OCI-LY1 (cell line): ENCODE measurements at regions not wholly inside any gene's neighbourhood (a gene's known extent, or its start where the extent isn't known, plus 50 kb on each side); places are given as distances from the start of the nearest gene placed in this dataset.

Source experiments
- H2AFZ ChIP-seq: fragments of 200-600 bp; sonication (generic), shearing (Covaris generic); 2 replicates; pipeline ENCODE4 v1.6.0; 2014; ENCODE audit warnings: antibody characterized with exemption, mild to moderate bottlenecking, low read length
- H3F3A ChIP-seq: fragments of 200-600 bp; sonication (generic), shearing (Covaris generic); 2 replicates; pipeline ENCODE4 v1.6.0; 2014; ENCODE audit warnings: mild to moderate bottlenecking, antibody characterized with exemption, low read length, moderate library complexity; ENCODE audit not compliant: insufficient read depth
- H3K27ac ChIP-seq: fragments of 200-600 bp; sonication (generic); 2 replicates; pipeline ENCODE4 v1.5.1; 2014; ENCODE audit warnings: low read length, mixed run types, mild to moderate bottlenecking, low read depth; ENCODE audit not compliant: poor library complexity, severe bottlenecking
- H3K27me3 ChIP-seq: fragments of 200-600 bp; sonication (generic); 2 replicates; pipeline ENCODE4 v1.6.0; 2014; ENCODE audit warnings: antibody characterized with exemption, mild to moderate bottlenecking, low read length, moderate library complexity; ENCODE audit not compliant: insufficient read depth
- H3K36me3 ChIP-seq: fragments of 200-600 bp; sonication (generic); 2 replicates; pipeline ENCODE4 v1.6.1; 2014; ENCODE audit warnings: mild to moderate bottlenecking, antibody characterized with exemption, low read length, moderate library complexity, mixed read lengths; ENCODE audit not compliant: insufficient read depth
- H3K4me1 ChIP-seq: fragments of 200-600 bp; sonication (generic); 2 replicates; pipeline ENCODE4 v1.5.1; 2014; ENCODE audit warnings: mild to moderate bottlenecking, low read length, moderate library complexity; ENCODE audit not compliant: insufficient read depth, severe bottlenecking
- H3K4me2 ChIP-seq: fragments of 200-600 bp; sonication (generic), shearing (Covaris generic); 2 replicates; pipeline ENCODE4 v1.6.1; 2014; ENCODE audit warnings: low read length
- H3K4me3 ChIP-seq: fragments of 200-600 bp; sonication (generic); 2 replicates; pipeline ENCODE4 v1.5.1; 2014; ENCODE audit warnings: low read length, low read depth, mild to moderate bottlenecking, mixed read lengths; ENCODE audit not compliant: poor library complexity, severe bottlenecking
- H3K79me2 ChIP-seq: fragments of 200-600 bp; shearing (Covaris generic); 2 replicates; pipeline ENCODE4 v1.6.1; 2016; ENCODE audit warnings: mixed run types, low read length, mixed read lengths; ENCODE audit not compliant: insufficient read depth
- H3K9ac ChIP-seq: fragments of 200-600 bp; sonication (generic), shearing (Covaris generic); 2 replicates; pipeline ENCODE4 v1.6.1; 2014; ENCODE audit warnings: mild to moderate bottlenecking, low read length, mixed read lengths
- H3K9me2 ChIP-seq: fragments of 200-600 bp; sonication (generic), shearing (Covaris generic); 2 replicates; pipeline ENCODE4 v1.6.1; 2014; ENCODE audit warnings: low read depth, mild to moderate bottlenecking, low read length, mixed read lengths
- H3K9me3 ChIP-seq: fragments of 200-600 bp; shearing (Covaris generic); 2 replicates; pipeline ENCODE4 v1.6.1; 2014; ENCODE audit warnings: low read length, mixed read lengths
- H4K20me1 ChIP-seq: fragments of 200-600 bp; sonication (generic), shearing (Covaris generic); 2 replicates; pipeline ENCODE4 v1.6.0; 2016; ENCODE audit warnings: mild to moderate bottlenecking, low read length; ENCODE audit not compliant: insufficient read depth
- CTCF ChIP-seq: fragments of 200-600 bp; sonication (generic), shearing (Covaris generic); IDR thresholded peaks from 2 replicates; pipeline ENCODE4 v1.5.1; 2017; ENCODE audit warnings: mild to moderate bottlenecking, antibody characterized with exemption, low read length, moderate library complexity, mixed read lengths
- EZH2 ChIP-seq: fragments of 200-600 bp; sonication (generic), shearing (Covaris generic); IDR thresholded peaks from 2 replicates; pipeline ENCODE4 v1.8.0; 2017; ENCODE audit warnings: borderline replicate concordance, mixed run types, mild to moderate bottlenecking, antibody characterized with exemption, low read length, moderate library complexity, mixed read lengths

- Histone ChIP-seq H3K9ac (no peak overlapping the region), H3K27me3 (no peaks in the 10 kb centered on the region), H3K4me3 (no peak overlapping the region), H3F3A (no peaks in the 10 kb centered on the region), H3K27ac (no peak overlapping the region), H4K20me1 (no peaks in the 10 kb centered on the region), H2AFZ (no peak overlapping the region), H3K9me3 (no peaks in the 10 kb centered on the region), H3K4me2 (no peak overlapping the region), H3K9me2 (no peaks in the 10 kb centered on the region), H3K79me2 (no peaks in the 10 kb centered on the region), H3K36me3 (no peaks in the 10 kb centered on the region), H3K4me1 (no peaks in the 10 kb centered on the region)
- TF ChIP-seq EZH2 (no peak), CTCF (no peak)
Measured at GRCh38 chr19:31667106-31667505, 317.9 kb upstream of the TSHZ3 start.

DNA sequence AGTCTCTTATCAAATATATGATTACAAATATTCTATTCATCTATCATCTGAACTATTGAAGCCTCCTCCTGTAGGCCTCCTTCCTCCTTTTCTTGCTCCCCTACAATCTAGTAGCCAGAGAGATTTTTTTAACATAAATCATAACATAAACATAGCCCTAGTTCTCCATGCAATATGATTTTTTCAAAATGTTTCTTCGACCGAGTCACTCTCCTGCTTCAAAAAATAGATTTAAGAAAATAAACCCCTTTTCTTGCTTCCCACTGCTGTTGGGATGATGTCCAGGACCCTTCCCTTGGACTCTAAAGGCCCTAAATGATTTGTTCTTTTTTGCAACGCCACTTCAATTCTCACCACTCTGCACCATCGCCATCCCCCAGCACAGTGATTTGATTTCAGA is 319.7 kb upstream of the TSHZ3 start:
- no peaks in the 10 kb centered on the region for H3K27me3 ChIP-seq
- H2AFZ ChIP-seq: no peak overlapping the region
- H3K36me3 ChIP-seq: no peaks in the 10 kb centered on the region
- no peak overlapping the region for H3K27ac ChIP-seq
- no peaks in the 10 kb centered on the region for H3F3A ChIP-seq
- no peaks in the 10 kb centered on the region for H3K9me2 ChIP-seq
- H3K4me1 ChIP-seq: no peaks in the 10 kb centered on the region
- no peak overlapping the region for H3K4me2 ChIP-seq
- no peaks in the 10 kb centered on the region for H3K9me3 ChIP-seq
- H4K20me1 ChIP-seq: no peaks in the 10 kb centered on the region
- no peak overlapping the region for H3K4me3 ChIP-seq
- no peaks in the 10 kb centered on the region for H3K79me2 ChIP-seq
- no peak for TF ChIP-seq CTCF
- no peak for TF ChIP-seq EZH2
- H3K9ac ChIP-seq: no peak overlapping the region

- no peak overlapping the region for H3K27ac ChIP-seq
- H3K79me2 ChIP-seq: no peaks in the 10 kb centered on the region
- H3K27me3 ChIP-seq: no peaks in the 10 kb centered on the region
- no peaks in the 10 kb centered on the region for H3K36me3 ChIP-seq
- no peaks in the 10 kb centered on the region for H3K4me1 ChIP-seq
- H3F3A ChIP-seq: no peaks in the 10 kb centered on the region
- no peak overlapping the region for H3K4me2 ChIP-seq
- no peak overlapping the region for H3K4me3 ChIP-seq
- no peaks in the 10 kb centered on the region for H4K20me1 ChIP-seq
- TF ChIP-seq CTCF (no peak), EZH2 (no peak)
- H3K9ac ChIP-seq: no peak overlapping the region
- H3K9me3 ChIP-seq: no peaks in the 10 kb centered on the region
- no peaks in the 10 kb centered on the region for H3K9me2 ChIP-seq
- H2AFZ ChIP-seq: no peak overlapping the region
Measured at GRCh38 chr19:31670931-31671330, 321.7 kb upstream of the TSHZ3 start.
